Heart right ventricle (tissue), 16 donors: ENCODE measurements at regions not wholly inside any gene's neighbourhood (a gene's known extent, or its start where the extent isn't known, plus 50 kb on each side); places are given as distances from the start of the nearest gene placed in this dataset.

Experiments
- ATAC-seq, 8 donors: fragments of 200-7000 bp; cut with Tn5 transposase; one replicate each; pipeline ENCODE4 v1.9.1; 2020; ENCODE audit warnings: mild to moderate bottlenecking in 8 of 8, moderate library complexity in 8 of 8, moderate number of reproducible peaks in 1 of 8
- DNase-seq, 2 donors: peaks; one replicate each; pipeline ENCODE4 v3.0.0-alpha.2; 2020
- H3K27ac ChIP-seq, 10 donors: fragments of 200-600 bp; sonication (generic) in 2 of 10; one replicate each; pipeline versions ENCODE4 v1.5.0 to v1.8.0; 2020 to 2022; ENCODE audit warnings: mild to moderate bottlenecking in 3 of 10
- H3K27me3 ChIP-seq, 7 donors: fragments of 200-600 bp; one replicate each; pipeline ENCODE4 v1.8.0; 2021 to 2022; ENCODE audit warnings: mild to moderate bottlenecking in 2 of 7
- H3K36me3 ChIP-seq, 9 donors: fragments of 200-600 bp; sonication (generic) in 1 of 9; one replicate each; pipeline versions ENCODE4 v1.5.0 to v1.8.0; 2020 to 2022; ENCODE audit warnings: mild to moderate bottlenecking in 2 of 9
- H3K4me1 ChIP-seq, 9 donors: fragments of 200-600 bp; sonication (generic) in 1 of 9; one replicate each; pipeline versions ENCODE4 v1.5.0 to v1.8.0; 2020 to 2022; ENCODE audit warnings: mild to moderate bottlenecking in 4 of 9
- H3K4me3 ChIP-seq, 10 donors: fragments of 200-600 bp; sonication (generic) in 2 of 10; one replicate each; pipeline versions ENCODE4 v1.5.0 to v1.8.0; 2020 to 2022; ENCODE audit warnings: mild to moderate bottlenecking in 7 of 10, moderate library complexity in 2 of 10
- H3K9me3 ChIP-seq, 11 donors: fragments of 200-600 bp in 10 of 11; sonication (generic) in 2 of 11; one replicate each; pipeline versions ENCODE4 v1.5.0 to v1.8.0; 2013 to 2022; ENCODE audit warnings: mild to moderate bottlenecking in 2 of 11, control low read depth in 1 of 11, moderate library complexity in 1 of 11
- CTCF ChIP-seq, 9 donors: fragments of 200-600 bp; sonication (generic) in 2 of 9; IDR thresholded peaks; one replicate each; pipeline versions ENCODE4 v1.5.0 to v1.8.0; 2021 to 2022; ENCODE audit warnings: antibody characterized with exemption in 9 of 9, mild to moderate bottlenecking in 5 of 9, moderate library complexity in 1 of 9
- WGBS, 2 donors: extraction: QIAGEN DNeasy Blood & Tissue Kit; methylation state at CpG; one replicate each; pipeline ENCODE4 v1.1.7; 2013; ENCODE audit warnings: inconsistent platforms in 1 of 2; 5-methylcytosine and 5-hydroxymethylcytosine counted together
- intact Hi-C, 10 donors: fragments of 100-400 bp; cut with DNase I; formaldehyde crosslinking; loops; one replicate each; pipeline versions ENCODE4 v1.11.1 to v1.14.2; 2022
- donor health status: Arrhythmogenic right ventricular cardiomyopathy.
- donor health status: ischemic (EF 13 %, LVEDD 7.1; RV severe dilation, severe dysfunction).
- donor health status: healthy with polysubstance abuse.
- donor health status: DM: no; HTN: yes; CAD: no.
- donor health status: DM: no; HTN: no; CAD: no.
- donor health status: ischemic (EF 25% LVEDD 6.9; RV normal size, moderate dysfunction).
- donor health status: ischemic (EF 25% LVEDD 5.7; RV mildly dilated, moderate dysfunction).
- donor health status: healthy.
- donor health status: DM: yes; HTN: yes; CAD: no.
- donor health status: Ischemic cardiomyopathy.
- donor health status: ischemic (EF 35%, LVEDD 5.7; RV mildly dilated, moderate dysfunction).
- donor health status: nonischemic (EF 11% LVEDD 7.7; RV severe dilation, severe dysfunction).
- donor health status: DM: yes; HTN: yes; CAD: no.
- donor health status: PGD.
- donor health status: ischemic (EF 29% LVEDD 5.4; RV normal size, mild dysfunction).
- donor health status: nonischemic (EF 23%, LVEDD 6.1; RV moderate dilation, normal function).

DNA sequence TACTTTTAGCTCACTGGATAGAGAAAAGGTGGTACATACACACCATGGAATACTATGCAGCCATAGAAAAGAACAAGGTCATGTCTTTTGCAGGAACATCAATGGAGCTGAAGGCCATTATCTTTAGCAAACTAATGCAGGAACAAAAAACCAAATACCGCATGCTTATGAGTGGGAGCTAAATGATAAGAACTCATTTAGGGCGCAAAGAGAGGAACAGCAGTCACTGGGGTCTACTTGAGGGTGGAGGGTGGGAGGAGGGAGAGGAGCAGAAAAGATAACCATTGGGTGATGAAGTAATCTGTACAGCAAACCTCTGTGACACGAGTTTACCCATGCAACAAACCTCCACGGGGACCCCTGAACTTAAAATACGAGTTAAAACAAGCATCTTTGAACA, 135.1 kb downstream of the IRS2 start:
- intact Hi-C loops, result no loop called here
- ATAC-seq (no peak), DNase-seq (no peak)
- 90 to 91% methylated on average over 5 of the region's 5 CpGs for WGBS, 2 donors
- peaks cover 0 to 40% (median 12%) of the 10 kb centered on the region in 7 donors for H3K27me3 ChIP-seq
- no peak overlapping the region for H3K4me3 ChIP-seq
- TF ChIP-seq CTCF (IDR thresholded peaks at IDR 0.05), result no peak
- peaks cover 0 to 4% (median 0%) of the 10 kb centered on the region in 11 donors for H3K9me3 ChIP-seq
- H3K36me3 ChIP-seq, result no peaks in the 10 kb centered on the region
- peak overlapping the region in 2 of 10 donors; percentile 2 to 80 for H3K27ac ChIP-seq
- peaks cover 0 to 47% (median 10%) of the 10 kb centered on the region in 9 donors for H3K4me1 ChIP-seq

GRCh38 chr13:109650861-109651260, 135.5 kb downstream of the IRS2 start:
- no peaks in the 10 kb centered on the region for H3K36me3 ChIP-seq
- WGBS, 2 donors, result 81 to 94% methylated on average over 3 of the region's 3 CpGs
- intact Hi-C loops, result no loop called here
- peaks cover 0 to 4% (median 0%) of the 10 kb centered on the region in 11 donors for H3K9me3 ChIP-seq
- H3K4me3 ChIP-seq, result no peak overlapping the region
- no peak for DNase-seq
- peaks cover 0 to 47% (median 8%) of the 10 kb centered on the region in 9 donors for H3K4me1 ChIP-seq
- H3K27me3 ChIP-seq, result peaks cover 0 to 38% (median 7%) of the 10 kb centered on the region in 7 donors
- peak overlapping the region in 1 of 10 donors; percentile 80 for H3K27ac ChIP-seq
- no peak for TF ChIP-seq CTCF (IDR thresholded peaks at IDR 0.05)
- no peak for ATAC-seq

- DNase-seq, result no peak
- peaks cover 0 to 37% (median 5%) of the 10 kb centered on the region in 9 donors for H3K4me1 ChIP-seq
- no peak overlapping the region for H3K4me3 ChIP-seq
- WGBS, 2 donors, result 91 to 92% methylated on average over 3 of the region's 3 CpGs
- intact Hi-C loops, result no loop called here
- ATAC-seq, result no peak
- peaks cover 0 to 4% (median 0%) of the 10 kb centered on the region in 11 donors for H3K9me3 ChIP-seq
- no peak for TF ChIP-seq CTCF (IDR thresholded peaks at IDR 0.05)
- H3K27ac ChIP-seq, result no peak overlapping the region
- no peaks in the 10 kb centered on the region for H3K36me3 ChIP-seq
- H3K27me3 ChIP-seq, result peaks cover 0 to 32% (median 7%) of the 10 kb centered on the region in 7 donors
These were observed 136.7 kb downstream of the IRS2 start for GRCh38 chr13:109649713-109650112.

DNA sequence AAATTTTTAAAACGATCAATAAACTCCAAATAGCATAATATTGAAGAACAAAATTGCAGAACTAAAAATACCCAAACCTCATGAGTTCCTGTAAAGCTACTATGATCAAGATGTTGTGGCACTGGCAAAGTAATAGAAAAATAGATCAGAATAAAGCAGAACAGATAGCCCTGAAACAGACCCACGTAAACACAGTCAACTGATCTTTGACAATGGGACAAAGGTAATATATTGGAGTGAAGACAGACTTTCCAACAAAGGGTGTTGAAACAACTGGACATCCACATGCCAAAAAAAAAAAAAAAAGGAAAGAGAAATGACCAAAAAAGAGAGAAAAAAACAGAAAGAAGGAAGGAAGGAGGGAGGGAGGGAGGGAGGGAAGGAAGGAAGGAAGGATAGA, 138.7 kb downstream of the IRS2 start:
- DNase-seq, result no peak
- Histone ChIP-seq H3K4me3 (no peak overlapping the region), H3K27ac (no peak overlapping the region), H3K9me3 (peaks cover 0 to 4% (median 0%) of the 10 kb centered on the region in 11 donors), H3K36me3 (no peaks in the 10 kb centered on the region), H3K4me1 (peaks cover 0 to 23% (median 2%) of the 10 kb centered on the region in 9 donors), H3K27me3 (peaks cover 0 to 38% (median 8%) of the 10 kb centered on the region in 7 donors)
- intact Hi-C loops, result no loop called here
- ATAC-seq, result no peak
- 91% methylated on average over 2 of the region's 2 CpGs for WGBS, 2 donors
- TF ChIP-seq CTCF (IDR thresholded peaks at IDR 0.05), result no peak
